Activated naive CD8-positive, alpha-beta T cell treated with anti-CD3 and anti-CD28 coated beads, Interleukin-2, amount 10 ng/mL, durations not matched to agents 7 days and 5 days (primary cell): ENCODE measurements at regions not wholly inside any gene's neighbourhood (a gene's known extent, or its start where the extent isn't known, plus 50 kb on each side); places are given as distances from the start of the nearest gene placed in this dataset.
"Not testable (repeated sequence)": the region's sequence is repeated elsewhere in the genome, so short reads cannot be mapped to it uniquely, and the experiment has no call there.

Source experiments
- ATAC-seq: fragments of 150-1000 bp; cut with Tn5 transposase; one replicate; pipeline ENCODE4 v1.10.0; 2021; ENCODE audit warnings: low read depth, moderate library complexity
- POLR2A ChIA-PET: fragments of 350-600 bp; sonication (Branson Sonifier 250); formaldehyde crosslinking; loops from one replicate; lab custom pipeline; 2021; ENCODE audit warnings: antibody characterized with exemption; lab: Charles Lee
- DNase-seq: peaks from one replicate; pipeline ENCODE4 v3.0.0; 2021
- H3K27ac Mint-ChIP-seq: one replicate; pipeline ENCODE4 v1.8.0; 2022; ENCODE audit warnings: mild to moderate bottlenecking, mixed read lengths
- H3K27me3 Mint-ChIP-seq: one replicate; pipeline ENCODE4 v1.8.0; 2022; ENCODE audit warnings: mild to moderate bottlenecking, moderate library complexity, mixed read lengths
- H3K36me3 Mint-ChIP-seq: one replicate; pipeline ENCODE4 v1.8.0; 2021; ENCODE audit warnings: mild to moderate bottlenecking, mixed read lengths
- H3K4me1 Mint-ChIP-seq: one replicate; pipeline ENCODE4 v1.8.0; 2021; ENCODE audit warnings: mixed read lengths
- H3K4me3 Mint-ChIP-seq: one replicate; pipeline ENCODE4 v1.8.0; 2022; ENCODE audit warnings: mild to moderate bottlenecking, moderate library complexity, mixed read lengths
- H3K9me3 Mint-ChIP-seq: one replicate; pipeline ENCODE4 v1.8.0; 2021; ENCODE audit warnings: mixed read lengths

GRCh38 chr2:39871291-39871761, 92.3 kb upstream of the THUMPD2 start:
- no peak overlapping the region for H3K4me3 Mint-ChIP-seq
- no peak for DNase-seq
- H3K27me3 Mint-ChIP-seq = peaks cover 1% of the 10 kb centered on the region
- no peaks in the 10 kb centered on the region for H3K9me3 Mint-ChIP-seq
- no peaks in the 10 kb centered on the region for H3K4me1 Mint-ChIP-seq
- no peaks in the 10 kb centered on the region for H3K36me3 Mint-ChIP-seq
- POLR2A ChIA-PET = no interaction called here
- ATAC-seq = no peak
- H3K27ac Mint-ChIP-seq = no peak overlapping the region

GRCh38 chr2:39870871-39871270, 91.8 kb upstream of the THUMPD2 start:
- Mint-ChIP-seq H3K4me3 (no peak overlapping the region), H3K9me3 (no peaks in the 10 kb centered on the region), H3K4me1 (no peaks in the 10 kb centered on the region), H3K36me3 (no peaks in the 10 kb centered on the region), H3K27ac (no peak overlapping the region), H3K27me3 (peaks cover 5% of the 10 kb centered on the region)
- DNase-seq (no peak), ATAC-seq (no peak)
- POLR2A ChIA-PET = no interaction called here

- POLR2A ChIA-PET = no interaction called here
- Mint-ChIP-seq H3K27ac (no peak overlapping the region), H3K4me1 (no peaks in the 10 kb centered on the region), H3K4me3 (no peak overlapping the region), H3K9me3 (peaks cover 3% of the 10 kb centered on the region), H3K27me3 (peaks cover 5% of the 10 kb centered on the region), H3K36me3 (no peaks in the 10 kb centered on the region)
- ATAC-seq (no peak), DNase-seq (no peak)
Observed at GRCh38 chr2:39867268-39867667, 88.2 kb upstream of the THUMPD2 start.

- POLR2A ChIA-PET = no interaction called here
- H3K9me3 Mint-ChIP-seq = peaks cover 3% of the 10 kb centered on the region
- peaks cover 5% of the 10 kb centered on the region for H3K27me3 Mint-ChIP-seq
- no peaks in the 10 kb centered on the region for H3K4me1 Mint-ChIP-seq
- DNase-seq (no peak), ATAC-seq (no peak)
- no peak overlapping the region for H3K4me3 Mint-ChIP-seq
- no peaks in the 10 kb centered on the region for H3K36me3 Mint-ChIP-seq
- H3K27ac Mint-ChIP-seq = no peak overlapping the region
Observed at GRCh38 chr2:39865751-39866150, 86.7 kb upstream of the THUMPD2 start.

GRCh38 chr2:39863672-39864071, 84.6 kb upstream of the THUMPD2 start:
- POLR2A ChIA-PET = not testable (repeated sequence)

GRCh38 chr2:39860538-39860937, 81.5 kb upstream of the THUMPD2 start:
- Mint-ChIP-seq H3K36me3 (no peaks in the 10 kb centered on the region), H3K4me1 (no peaks in the 10 kb centered on the region), H3K9me3 (peaks cover 3% of the 10 kb centered on the region), H3K27me3 (peaks cover 7% of the 10 kb centered on the region), H3K27ac (no peak overlapping the region), H3K4me3 (no peak overlapping the region)
- no peak for ATAC-seq
- DNase-seq = no peak
- POLR2A ChIA-PET = no interaction called here

More at GRCh38 chr2:39863672-39864071, 84.6 kb upstream of the THUMPD2 start:
- H3K27me3 Mint-ChIP-seq, ATAC-seq, H3K27ac Mint-ChIP-seq, DNase-seq, H3K36me3 Mint-ChIP-seq, H3K9me3 Mint-ChIP-seq, H3K4me3 Mint-ChIP-seq, H3K4me1 Mint-ChIP-seq: not testable (repeated sequence)

- H3K4me1 Mint-ChIP-seq = no peaks in the 10 kb centered on the region
- no peaks in the 10 kb centered on the region for H3K36me3 Mint-ChIP-seq
- no peak for DNase-seq
- peaks cover 12% of the 10 kb centered on the region for H3K27me3 Mint-ChIP-seq
- H3K4me3 Mint-ChIP-seq = no peak overlapping the region
- POLR2A ChIA-PET = no interaction called here
- H3K27ac Mint-ChIP-seq = no peak overlapping the region
- no peaks in the 10 kb centered on the region for H3K9me3 Mint-ChIP-seq
- no peak for ATAC-seq
Observed at GRCh38 chr2:39858677-39859076, 79.6 kb upstream of the THUMPD2 start.

GRCh38 chr2:39855856-39856255, 76.8 kb upstream of the THUMPD2 start:
- Mint-ChIP-seq H3K4me1 (peaks cover 3% of the 10 kb centered on the region), H3K27ac (no peak overlapping the region), H3K9me3 (no peaks in the 10 kb centered on the region), H3K36me3 (no peaks in the 10 kb centered on the region), H3K27me3 (peaks cover 20% of the 10 kb centered on the region), H3K4me3 (no peak overlapping the region)
- POLR2A ChIA-PET = no interaction called here
- DNase-seq (no peak), ATAC-seq (no peak)

- ATAC-seq (no peak), DNase-seq (no peak)
- Mint-ChIP-seq H3K4me3 (no peak overlapping the region), H3K4me1 (peaks cover 3% of the 10 kb centered on the region), H3K27ac (no peak overlapping the region), H3K27me3 (peaks cover 25% of the 10 kb centered on the region), H3K36me3 (no peaks in the 10 kb centered on the region), H3K9me3 (no peaks in the 10 kb centered on the region)
- POLR2A ChIA-PET = no interaction called here
Observed at GRCh38 chr2:39854771-39855170, 75.7 kb upstream of the THUMPD2 start.

- Mint-ChIP-seq H3K36me3 (no peaks in the 10 kb centered on the region), H3K4me1 (peaks cover 3% of the 10 kb centered on the region), H3K9me3 (no peaks in the 10 kb centered on the region), H3K4me3 (no peak overlapping the region), H3K27me3 (peaks cover 23% of the 10 kb centered on the region), H3K27ac (no peak overlapping the region)
- ATAC-seq = no peak
- POLR2A ChIA-PET = no interaction called here
- no peak for DNase-seq
Observed at GRCh38 chr2:39852831-39853230, 73.8 kb upstream of the THUMPD2 start.

GRCh38 chr2:39851651-39852110, 72.6 kb upstream of the THUMPD2 start:
- Mint-ChIP-seq H3K9me3 (no peaks in the 10 kb centered on the region), H3K36me3 (no peaks in the 10 kb centered on the region), H3K4me3 (no peak overlapping the region), H3K27ac (no peak overlapping the region), H3K4me1 (peaks cover 3% of the 10 kb centered on the region), H3K27me3 (peaks cover 23% of the 10 kb centered on the region)
- DNase-seq = no peak
- POLR2A ChIA-PET = no interaction called here
- no peak for ATAC-seq

GRCh38 chr2:39851251-39851650, 72.2 kb upstream of the THUMPD2 start:
- Mint-ChIP-seq H3K27ac (no peak overlapping the region), H3K27me3 (peaks cover 22% of the 10 kb centered on the region), H3K4me3 (no peak overlapping the region), H3K4me1 (peaks cover 3% of the 10 kb centered on the region), H3K9me3 (no peaks in the 10 kb centered on the region), H3K36me3 (no peaks in the 10 kb centered on the region)
- DNase-seq = no peak
- POLR2A ChIA-PET = no interaction called here
- no peak for ATAC-seq

GRCh38 chr2:39849982-39850526, 71.0 kb upstream of the THUMPD2 start:
- Mint-ChIP-seq H3K9me3 (no peaks in the 10 kb centered on the region), H3K36me3 (no peaks in the 10 kb centered on the region), H3K27me3 (peaks cover 20% of the 10 kb centered on the region), H3K4me3 (no peak overlapping the region), H3K27ac (no peak overlapping the region), H3K4me1 (peaks cover 3% of the 10 kb centered on the region)
- no peak for DNase-seq
- POLR2A ChIA-PET = no interaction called here
- no peak for ATAC-seq

- peaks cover 16% of the 10 kb centered on the region for H3K27me3 Mint-ChIP-seq
- DNase-seq = no peak
- H3K9me3 Mint-ChIP-seq = no peaks in the 10 kb centered on the region
- H3K4me1 Mint-ChIP-seq = peaks cover 3% of the 10 kb centered on the region
- H3K36me3 Mint-ChIP-seq = no peaks in the 10 kb centered on the region
- POLR2A ChIA-PET = no interaction called here
- H3K4me3 Mint-ChIP-seq = no peak overlapping the region
- ATAC-seq = no peak
- H3K27ac Mint-ChIP-seq = no peak overlapping the region
Observed at GRCh38 chr2:39849064-39849463, 70.0 kb upstream of the THUMPD2 start.
